Stomach (tissue), 8 donors: ENCODE measurements at regions not wholly inside any gene's neighbourhood (a gene's known extent, or its start where the extent isn't known, plus 50 kb on each side); places are given as distances from the start of the nearest gene placed in this dataset.

Source experiments
- DNase-seq, 2 donors: peaks; one replicate each; pipeline versions ENCODE4 v3.0.0 to v3.0.0-alpha.2; 2013 to 2019
- H3K27ac ChIP-seq, 5 donors: fragments of 200-600 bp in 4 of 5; sonication (generic) in 4 of 5; one replicate each; pipeline ENCODE4 v1.5.1; 2013 to 2019; ENCODE audit warnings: mild to moderate bottlenecking in 1 of 5, moderate library complexity in 1 of 5
- H3K27me3 ChIP-seq, 3 donors: fragments of 200-600 bp; sonication (generic); one replicate each; pipeline ENCODE4 v1.5.1; 2017 to 2019; ENCODE audit warnings: mixed run types in 1 of 3
- H3K36me3 ChIP-seq, 4 donors: fragments of 200-600 bp; sonication (generic); 1 replicate in 3 of 4; 2 replicates in 1 of 4; pipeline ENCODE4 v1.5.1; 2016 to 2019
- H3K4me1 ChIP-seq, 4 donors: fragments of 200-600 bp; sonication (generic); one replicate each; pipeline ENCODE4 v1.5.1; 2016 to 2019
- H3K4me3 ChIP-seq, 4 donors: fragments of 200-600 bp; sonication (generic) in 3 of 4; one replicate each; pipeline ENCODE4 v1.5.1; 2016 to 2019; ENCODE audit warnings: mild to moderate bottlenecking in 1 of 4
- H3K9me3 ChIP-seq, 4 donors: fragments of 200-600 bp; sonication (generic); one replicate each; pipeline ENCODE4 v1.5.1; 2016 to 2019
- CTCF ChIP-seq, 7 experiments: fragments of 450-650 bp in 4 of 7; fragments of 200-600 bp in 3 of 7; sonication (generic) in 3 of 7; IDR thresholded peaks; one replicate each; pipeline ENCODE4 v1.5.1; 2016 to 2019; ENCODE audit warnings: antibody characterized with exemption in 7 of 7, control low read depth in 2 of 7, mild to moderate bottlenecking in 1 of 7
- EP300 ChIP-seq: sonication (generic); formaldehyde crosslinking; IDR thresholded peaks from one replicate; pipeline ENCODE4 v1.6.1; 2017; ENCODE audit warnings: antibody characterized with exemption
- POLR2A ChIP-seq, 4 donors: fragments of 450-650 bp; IDR thresholded peaks; one replicate each; pipeline ENCODE4 v1.6.1; 2016; ENCODE audit warnings: antibody characterized with exemption in 4 of 4, control low read depth in 2 of 4, mild to moderate bottlenecking in 1 of 4, moderate library complexity in 1 of 4
- POLR2AphosphoS5 ChIP-seq, 3 donors: sonication (generic); formaldehyde crosslinking; IDR thresholded peaks; one replicate each; pipeline ENCODE4 v1.6.1; 2016; ENCODE audit warnings: antibody characterized with exemption in 3 of 3
- WGBS, 5 donors: extraction: QIAGEN DNeasy Blood & Tissue Kit in 3 of 5; methylation state at CpG; one replicate each; pipeline versions ENCODE4 v1.1.5 to v1.1.7; 2013 to 2018; 5-methylcytosine and 5-hydroxymethylcytosine counted together
- intact Hi-C: fragments of 100-400 bp; cut with DNase I; formaldehyde crosslinking; loops from one replicate; pipeline ENCODE4 v1.15.1; 2023; ENCODE audit warnings: low total_unique reads
- donor health status: healthy with polysubstance abuse.
- donor health status: Bipolar disorder and iron deficiency.
- donor health status: healthy.

GRCh38 chr11:28599656-28600055 is 491.5 kb downstream of the METTL15 start:
- H3K36me3 ChIP-seq = no peaks in the 10 kb centered on the region
- no peak overlapping the region for H3K4me3 ChIP-seq
- no peaks in the 10 kb centered on the region for H3K27me3 ChIP-seq
- H3K9me3 ChIP-seq = peaks cover 0 to under 1% (median 0%) of the 10 kb centered on the region in 4 donors
- no peak for TF ChIP-seq POLR2AphosphoS5 (IDR thresholded peaks at IDR 0.05)
- no peak for TF ChIP-seq EP300
- WGBS, 5 donors = 75 to 84% (median 81%) methylated on average over 2 of the region's 2 CpGs
- DNase-seq = no peak
- no peaks in the 10 kb centered on the region for H3K4me1 ChIP-seq
- intact Hi-C loops = no loop called here
- no peak overlapping the region for H3K27ac ChIP-seq

- intact Hi-C loops = no loop called here
- TF ChIP-seq POLR2A (IDR thresholded peaks at IDR 0.05) (no peak), POLR2AphosphoS5 (IDR thresholded peaks at IDR 0.05) (no peak), CTCF (IDR thresholded peaks at IDR 0.05) (no peak), EP300 (no peak)
- Histone ChIP-seq H3K36me3 (no peaks in the 10 kb centered on the region), H3K27ac (no peak overlapping the region), H3K4me1 (no peaks in the 10 kb centered on the region), H3K27me3 (no peaks in the 10 kb centered on the region), H3K4me3 (no peak overlapping the region), H3K9me3 (peaks cover 0 to 5% (median 0%) of the 10 kb centered on the region in 4 donors)
- no peak for DNase-seq
- 72 to 81% (median 77%) methylated on average over 3 of the region's 3 CpGs for WGBS, 5 donors
Observed at GRCh38 chr11:28598531-28598930, 490.3 kb downstream of the METTL15 start.

- Histone ChIP-seq H3K4me1 (no peaks in the 10 kb centered on the region), H3K36me3 (no peaks in the 10 kb centered on the region), H3K9me3 (peaks cover 0 to 5% (median 0%) of the 10 kb centered on the region in 4 donors), H3K4me3 (no peak overlapping the region), H3K27me3 (no peaks in the 10 kb centered on the region), H3K27ac (no peak overlapping the region)
- 94 to 96% (median 95%) methylated on average over 2 of the region's 2 CpGs for WGBS, 5 donors
- intact Hi-C loops = no loop called here
- TF ChIP-seq EP300 = no peak
- TF ChIP-seq CTCF (IDR thresholded peaks at IDR 0.05) = no peak
- TF ChIP-seq POLR2A (IDR thresholded peaks at IDR 0.05) = no peak
- no peak for TF ChIP-seq POLR2AphosphoS5 (IDR thresholded peaks at IDR 0.05)
- DNase-seq = no peak
Observed at GRCh38 chr11:28596816-28597215, 488.6 kb downstream of the METTL15 start.

GRCh38 chr11:28592141-28592540 is 484.0 kb downstream of the METTL15 start:
- intact Hi-C loops = no loop called here
- TF ChIP-seq CTCF (IDR thresholded peaks at IDR 0.05) = no peak
- no peak for TF ChIP-seq POLR2A (IDR thresholded peaks at IDR 0.05)
- TF ChIP-seq EP300 = no peak
- no peak for TF ChIP-seq POLR2AphosphoS5 (IDR thresholded peaks at IDR 0.05)
- Histone ChIP-seq H3K36me3 (no peaks in the 10 kb centered on the region), H3K4me3 (no peak overlapping the region), H3K4me1 (no peaks in the 10 kb centered on the region), H3K27me3 (no peaks in the 10 kb centered on the region), H3K27ac (no peak overlapping the region), H3K9me3 (peaks cover 0 to 5% (median 0%) of the 10 kb centered on the region in 4 donors)
- DNase-seq = no peak

- intact Hi-C loops = no loop called here
- no peaks in the 10 kb centered on the region for H3K27me3 ChIP-seq
Observed at GRCh38 chr11:28584992-28585391, 476.8 kb downstream of the METTL15 start.

More at GRCh38 chr11:28584992-28585391, 476.8 kb downstream of the METTL15 start:
- no peaks in the 10 kb centered on the region for H3K9me3 ChIP-seq
- no peaks in the 10 kb centered on the region for H3K36me3 ChIP-seq
- no peaks in the 10 kb centered on the region for H3K4me1 ChIP-seq
- no peak overlapping the region for H3K27ac ChIP-seq
- DNase-seq = no peak
- TF ChIP-seq EP300 (no peak), POLR2A (IDR thresholded peaks at IDR 0.05) (no peak), POLR2AphosphoS5 (IDR thresholded peaks at IDR 0.05) (no peak), CTCF (IDR thresholded peaks at IDR 0.05) (no peak)
- no peak overlapping the region for H3K4me3 ChIP-seq
